ENCODE measurements at regions not wholly inside any gene's neighbourhood (a gene's known extent, or its start where the extent isn't known, plus 50 kb on each side); places are given as distances from the start of the nearest gene placed in this dataset.

DNA sequence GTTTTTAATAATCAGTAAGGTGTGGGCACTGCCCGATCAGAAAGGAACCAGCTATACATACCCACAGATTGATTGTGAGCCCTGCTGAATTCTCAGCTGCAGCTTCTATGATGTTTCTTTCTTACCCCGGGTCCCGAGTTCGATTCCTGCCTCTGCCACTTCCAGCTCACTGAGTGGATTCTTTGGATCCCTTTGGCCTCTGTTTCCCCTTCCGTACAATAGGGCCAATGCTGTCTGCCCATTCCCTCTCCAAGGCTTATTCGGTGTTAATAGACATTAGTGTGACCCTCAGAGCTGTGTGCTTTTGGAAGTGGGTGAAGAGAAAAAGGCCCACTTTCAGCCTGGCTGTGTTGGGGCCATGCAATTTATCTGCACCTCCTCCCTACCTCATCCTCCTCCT lies 115.8 kb downstream of the IRX5 start:
- Histone ChIP-seq H3K4me3 (ENCODE audit: low read length) (no peak overlapping the region), H3K36me3 (ENCODE audit: control insufficient read depth, insufficient read depth, low read length) (no peaks in the 10 kb centered on the region), H3K27me3 (ENCODE audit: control insufficient read depth, insufficient read depth, low read length) (no peaks in the 10 kb centered on the region), H3K27ac (ENCODE audit: low read length) (no peak overlapping the region), H3K4me1 (ENCODE audit: control insufficient read depth, insufficient read depth, low read length) (no peaks in the 10 kb centered on the region), H3K9me3 (ENCODE audit: control insufficient read depth, insufficient read depth, low read length) (no peaks in the 10 kb centered on the region)
- H3K4me1 Mint-ChIP-seq: no peaks in the 10 kb centered on the region
- no peaks in the 10 kb centered on the region for H3K9me3 Mint-ChIP-seq
- intact Hi-C loops (cut with micrococcal nuclease): no loop called here
- WGBS (ENCODE audit: insufficient coverage): 93% methylated on average over 5 of the region's 6 CpGs
- DNase-seq (no peak), ATAC-seq (peak in 1 of 3 donors; percentile 20)
- no peak overlapping the region for H3K4me3 Mint-ChIP-seq
- H3K27me3 Mint-ChIP-seq (ENCODE audit: low read depth in 2 of 2): no peaks in the 10 kb centered on the region
- no peaks in the 10 kb centered on the region for H3K36me3 Mint-ChIP-seq
- TF ChIP-seq, protein P1, sequence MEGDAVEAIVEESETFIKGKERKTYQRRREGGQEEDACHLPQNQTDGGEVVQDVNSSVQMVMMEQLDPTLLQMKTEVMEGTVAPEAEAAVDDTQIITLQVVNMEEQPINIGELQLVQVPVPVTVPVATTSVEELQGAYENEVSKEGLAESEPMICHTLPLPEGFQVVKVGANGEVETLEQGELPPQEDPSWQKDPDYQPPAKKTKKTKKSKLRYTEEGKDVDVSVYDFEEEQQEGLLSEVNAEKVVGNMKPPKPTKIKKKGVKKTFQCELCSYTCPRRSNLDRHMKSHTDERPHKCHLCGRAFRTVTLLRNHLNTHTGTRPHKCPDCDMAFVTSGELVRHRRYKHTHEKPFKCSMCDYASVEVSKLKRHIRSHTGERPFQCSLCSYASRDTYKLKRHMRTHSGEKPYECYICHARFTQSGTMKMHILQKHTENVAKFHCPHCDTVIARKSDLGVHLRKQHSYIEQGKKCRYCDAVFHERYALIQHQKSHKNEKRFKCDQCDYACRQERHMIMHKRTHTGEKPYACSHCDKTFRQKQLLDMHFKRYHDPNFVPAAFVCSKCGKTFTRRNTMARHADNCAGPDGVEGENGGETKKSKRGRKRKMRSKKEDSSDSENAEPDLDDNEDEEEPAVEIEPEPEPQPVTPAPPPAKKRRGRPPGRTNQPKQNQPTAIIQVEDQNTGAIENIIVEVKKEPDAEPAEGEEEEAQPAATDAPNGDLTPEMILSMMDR (IDR thresholded peaks at IDR 0.05): no peak
- no peak overlapping the region for H3K27ac Mint-ChIP-seq

DNA sequence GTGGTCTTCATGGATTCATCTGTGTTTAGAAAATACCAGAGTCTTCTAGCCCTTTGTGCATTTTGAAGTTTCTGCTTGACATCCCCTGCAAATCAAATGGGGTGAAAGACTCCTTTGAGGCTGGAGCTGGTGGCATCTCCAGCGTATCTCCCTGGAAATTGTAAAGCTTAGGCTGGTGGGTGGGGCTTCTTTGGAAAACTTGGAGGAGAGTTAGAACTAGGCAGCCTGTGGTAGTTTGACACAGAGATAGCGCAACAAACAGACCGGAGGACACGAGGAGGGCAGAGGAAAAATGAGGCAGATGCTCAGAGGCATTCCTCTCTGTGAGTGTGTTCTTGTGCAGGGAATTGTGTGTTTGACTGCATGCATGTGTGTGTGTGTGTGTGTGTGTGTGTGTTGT lies 116.3 kb downstream of the IRX5 start:
- Histone ChIP-seq H3K4me3 (ENCODE audit: low read length) (no peak overlapping the region), H3K36me3 (ENCODE audit: control insufficient read depth, insufficient read depth, low read length) (no peaks in the 10 kb centered on the region), H3K9me3 (ENCODE audit: control insufficient read depth, insufficient read depth, low read length) (no peaks in the 10 kb centered on the region), H3K27ac (ENCODE audit: low read length) (no peak overlapping the region), H3K27me3 (ENCODE audit: control insufficient read depth, insufficient read depth, low read length) (no peaks in the 10 kb centered on the region), H3K4me1 (ENCODE audit: control insufficient read depth, insufficient read depth, low read length) (no peaks in the 10 kb centered on the region)
- DNase-seq (no peak), ATAC-seq (no peak)
- Mint-ChIP-seq H3K4me1 (no peaks in the 10 kb centered on the region), H3K27ac (no peak overlapping the region), H3K36me3 (no peaks in the 10 kb centered on the region), H3K4me3 (no peak overlapping the region), H3K9me3 (no peaks in the 10 kb centered on the region), H3K27me3 (ENCODE audit: low read depth in 2 of 2) (no peaks in the 10 kb centered on the region)
- 85% methylated on average over 4 of the region's 4 CpGs for WGBS (ENCODE audit: insufficient coverage)
- TF ChIP-seq, protein P1 (IDR thresholded peaks at IDR 0.05): no peak
- intact Hi-C loops (cut with micrococcal nuclease): no loop called here

DNA sequence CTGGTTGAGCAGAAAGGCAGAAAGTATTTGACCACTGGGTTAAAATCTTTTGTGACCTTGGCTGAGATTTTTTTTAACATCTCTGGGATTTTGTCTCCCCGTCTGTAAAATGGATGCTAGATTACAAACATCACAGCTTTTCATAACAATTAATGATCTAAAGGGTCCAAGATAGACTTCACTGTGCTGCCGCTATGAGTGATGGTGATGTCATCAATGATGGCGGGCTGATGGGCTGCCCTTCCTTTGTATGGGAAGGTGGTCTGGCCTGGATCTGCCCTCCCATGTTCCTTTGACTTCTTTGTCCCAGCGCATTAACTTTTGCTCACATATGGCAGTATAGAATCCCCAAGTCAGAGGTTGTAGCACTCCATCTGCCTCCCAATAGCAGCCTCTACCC lies 116.7 kb downstream of the IRX5 start:
- WGBS (ENCODE audit: insufficient coverage): 92% methylated on average over 4 of the region's 4 CpGs

More for the DNA sequence above, 116.7 kb downstream of the IRX5 start:
- H3K4me1 Mint-ChIP-seq: no peaks in the 10 kb centered on the region
- H3K36me3 ChIP-seq (ENCODE audit: control insufficient read depth, insufficient read depth, low read length): no peaks in the 10 kb centered on the region
- no peak for DNase-seq
- no peaks in the 10 kb centered on the region for H3K36me3 Mint-ChIP-seq
- no peak for ATAC-seq
- no peak overlapping the region for H3K27ac ChIP-seq (ENCODE audit: low read length)
- no peaks in the 10 kb centered on the region for H3K9me3 ChIP-seq (ENCODE audit: control insufficient read depth, insufficient read depth, low read length)
- H3K4me1 ChIP-seq (ENCODE audit: control insufficient read depth, insufficient read depth, low read length): no peaks in the 10 kb centered on the region
- H3K27ac Mint-ChIP-seq: no peak overlapping the region
- no peak overlapping the region for H3K4me3 ChIP-seq (ENCODE audit: low read length)
- TF ChIP-seq, protein P1 (IDR thresholded peaks at IDR 0.05): no peak
- H3K27me3 ChIP-seq (ENCODE audit: control insufficient read depth, insufficient read depth, low read length): no peaks in the 10 kb centered on the region
- intact Hi-C loops (cut with micrococcal nuclease): no loop called here
- H3K27me3 Mint-ChIP-seq (ENCODE audit: low read depth in 2 of 2): no peaks in the 10 kb centered on the region
- no peaks in the 10 kb centered on the region for H3K9me3 Mint-ChIP-seq
- no peak overlapping the region for H3K4me3 Mint-ChIP-seq
